ENCODE measurements at regions not wholly inside any gene's neighbourhood (a gene's known extent, or its start where the extent isn't known, plus 50 kb on each side); places are given as distances from the start of the nearest gene placed in this dataset.

DNA sequence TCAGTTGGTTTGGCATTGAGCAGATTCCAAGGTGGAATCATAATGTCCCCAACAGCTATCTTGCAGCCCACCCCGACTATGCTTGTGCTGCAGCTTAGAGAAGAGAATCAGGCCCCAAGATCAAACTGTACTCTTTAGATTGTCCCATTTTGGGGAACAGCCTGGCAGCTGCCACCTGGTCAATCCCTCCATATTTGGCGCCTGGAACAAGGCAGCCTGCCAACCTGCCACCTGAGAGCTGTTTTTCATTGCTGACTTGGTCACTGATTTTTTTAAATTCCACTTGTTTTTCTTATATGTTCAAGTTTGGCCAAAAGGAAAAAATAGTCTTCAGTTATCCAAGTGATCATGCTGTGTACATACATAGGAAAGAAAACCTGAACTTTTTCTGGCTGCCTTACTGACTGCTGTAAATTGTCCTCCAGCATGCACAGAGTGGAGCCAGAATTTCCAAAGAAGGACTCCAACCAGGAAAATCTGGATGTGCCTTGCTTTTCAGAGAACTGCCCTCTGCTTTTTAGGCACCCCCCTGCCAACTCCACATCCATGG is 504.2 kb downstream of the ENC1 start:
- DNase-seq = no peak

DNA sequence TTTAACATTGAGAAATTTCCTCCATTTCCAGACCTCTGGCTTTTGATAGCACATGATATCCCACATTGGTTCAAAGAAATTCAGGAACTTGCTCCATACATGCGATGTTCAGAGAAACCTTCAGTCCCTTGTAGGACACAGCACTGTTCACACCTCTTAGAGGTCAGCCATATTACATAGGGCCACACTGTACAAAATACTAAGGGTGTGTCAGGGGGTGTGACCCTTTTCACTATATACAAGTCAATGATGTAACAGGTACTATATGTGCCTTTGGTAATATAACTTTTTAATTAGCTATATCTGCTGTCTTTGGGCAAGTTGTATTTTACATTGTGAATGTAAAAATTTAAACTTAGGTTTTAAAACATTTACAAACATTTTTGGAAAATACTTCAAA is 505.5 kb downstream of the ENC1 start:
- no peak for DNase-seq

DNA sequence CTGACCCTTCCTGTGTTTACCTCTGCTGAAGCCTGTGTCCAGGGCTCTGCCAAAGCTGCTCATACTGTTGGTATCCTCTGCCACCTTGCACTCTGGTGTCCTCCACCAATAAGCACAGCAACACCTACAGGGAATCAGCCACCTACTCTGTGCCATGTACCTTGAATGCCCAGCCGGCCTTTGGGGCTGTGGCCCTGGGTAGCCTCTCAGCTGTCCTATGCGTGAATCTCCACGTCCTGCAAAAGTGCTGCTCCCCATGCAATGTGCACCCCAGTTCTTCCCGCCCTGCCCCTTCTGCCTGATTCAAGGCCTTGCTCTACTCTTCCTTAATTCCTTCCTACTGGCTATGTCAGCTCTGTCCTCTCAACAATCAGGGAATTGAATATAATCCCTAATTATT is 506.5 kb downstream of the ARHGEF28 start:
- no peak for DNase-seq

DNA sequence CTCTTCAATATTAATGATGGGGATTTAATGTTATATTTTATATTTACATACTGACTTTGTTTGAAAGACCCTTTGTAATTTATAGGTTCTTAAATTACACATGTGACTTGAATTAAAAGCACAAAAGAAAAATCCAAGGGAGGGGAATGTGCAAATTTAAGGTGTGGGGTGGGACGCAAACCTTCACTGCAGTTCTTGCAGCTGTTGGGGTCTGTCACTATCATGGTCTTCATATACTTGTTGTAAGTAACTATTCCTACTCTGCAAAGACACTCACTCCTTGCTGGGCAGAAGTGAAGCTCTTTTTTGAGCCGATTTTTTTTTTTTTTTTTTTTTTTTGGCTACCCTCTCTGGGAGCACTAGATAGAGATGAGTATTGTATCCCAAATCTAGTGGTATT is 505.3 kb downstream of the ARHGEF28 start:
- no peak for DNase-seq

GRCh38 chr5:74130155-74130897 is 504.3 kb downstream of the ARHGEF28 start:
- DNase-seq = no peak

DNA sequence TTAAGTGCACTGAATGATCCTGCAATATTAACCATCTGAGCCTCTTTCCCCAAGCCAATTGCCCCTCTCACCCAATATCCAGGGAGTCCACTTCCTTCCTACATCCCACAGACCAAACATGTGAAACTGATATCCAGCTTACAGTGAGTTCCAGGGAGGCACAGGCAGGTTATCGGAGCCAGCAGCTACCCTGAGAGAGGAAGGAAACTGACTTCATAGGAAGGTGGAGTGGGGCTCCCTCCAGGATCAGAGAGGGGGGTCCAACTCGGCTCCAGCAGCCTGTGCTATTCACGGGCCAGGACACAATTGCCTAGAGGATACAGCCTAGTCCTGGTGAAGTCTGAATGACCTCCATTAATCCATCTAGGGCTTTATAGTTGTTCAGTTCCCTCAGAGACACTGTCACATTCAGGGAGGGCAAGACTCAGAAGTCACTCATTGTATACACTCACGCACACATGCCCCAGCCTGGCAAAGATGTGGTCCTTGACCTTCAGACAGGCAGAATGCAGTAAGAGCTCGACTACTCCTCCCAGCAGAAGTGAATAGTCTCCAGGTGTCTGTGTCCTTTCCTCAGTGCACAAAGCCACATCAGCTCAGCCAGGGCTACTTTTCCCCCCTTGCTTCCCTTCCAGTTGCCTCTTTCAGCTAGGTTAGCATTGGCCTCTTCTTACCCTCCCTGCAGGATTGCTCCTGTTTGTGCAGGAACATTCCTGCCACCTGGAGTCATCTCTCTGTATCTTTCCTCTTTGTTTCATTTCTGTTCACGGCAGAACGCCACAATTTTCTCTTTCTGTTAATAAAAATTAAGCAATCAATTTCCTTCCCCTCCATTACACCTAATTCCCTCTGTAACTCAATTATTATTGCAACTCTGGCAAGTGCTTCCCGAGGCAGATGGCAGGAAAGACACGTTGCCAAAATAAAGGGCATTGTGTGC is 501.7 kb downstream of the ARHGEF28 start:
- DNase-seq = peak; percentile 71

GRCh38 chr5:74126294-74126693 is 500.3 kb downstream of the ARHGEF28 start:
- DNase-seq = no peak

DNA sequence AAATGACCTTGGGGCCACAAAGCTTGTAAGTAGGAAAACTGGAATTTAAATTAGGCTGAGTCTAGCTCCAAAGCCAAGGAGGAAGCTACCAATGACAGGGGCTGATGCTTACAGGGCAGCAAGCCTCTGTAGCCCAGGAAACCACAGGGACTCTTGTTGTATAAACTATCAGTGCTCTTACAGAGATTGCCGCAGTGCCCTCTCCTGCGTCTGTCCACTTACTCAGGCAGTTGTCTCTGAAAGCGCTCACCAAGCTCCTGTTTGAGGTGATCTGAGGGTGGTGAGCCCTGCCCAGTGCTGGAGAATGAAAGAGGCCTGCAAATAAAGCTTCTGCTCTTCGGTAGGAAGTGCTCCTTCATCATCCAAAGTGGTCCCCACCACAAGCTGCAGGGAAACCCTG is 498.8 kb downstream of the ARHGEF28 start:
- peak; percentile 52 for DNase-seq

- peak; percentile 12 for DNase-seq
Observed at GRCh38 chr5:74123929-74124328, 497.9 kb downstream of the ARHGEF28 start.

DNA sequence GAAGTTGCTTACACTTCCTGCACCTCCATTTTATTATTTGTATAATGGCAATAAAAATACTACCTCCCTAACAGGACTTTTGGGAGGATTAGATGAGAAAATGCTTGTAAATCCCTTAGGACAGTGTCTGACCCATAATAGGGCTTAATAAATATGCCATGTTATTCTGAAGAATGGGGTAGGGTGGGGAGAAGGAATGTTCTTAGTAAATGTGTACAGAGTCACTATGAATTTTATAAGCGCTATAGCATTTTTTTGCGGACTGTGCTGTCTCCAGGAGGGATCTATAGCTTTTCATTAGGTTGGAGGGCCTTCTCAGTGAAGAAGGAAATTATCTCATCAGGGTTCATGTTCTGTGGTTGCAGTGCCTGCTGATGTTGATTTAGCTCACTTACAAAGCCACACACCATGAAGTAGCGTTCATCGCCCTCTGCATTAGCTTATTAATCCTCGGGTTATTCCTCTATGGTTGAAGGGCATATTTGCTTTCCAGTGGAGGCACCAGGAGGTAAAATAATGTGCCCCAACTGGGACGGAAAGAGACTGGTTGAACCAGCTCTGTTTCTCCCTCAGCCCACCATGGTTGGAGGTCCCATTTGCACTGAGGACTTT is 497.1 kb downstream of the ARHGEF28 start:
- peak; percentile 91 for DNase-seq

GRCh38 chr5:74122175-74122574 is 496.2 kb downstream of the ARHGEF28 start:
- DNase-seq = no peak

- no peak for DNase-seq
Observed at GRCh38 chr5:74120585-74120984, 494.6 kb downstream of the ARHGEF28 start.

GRCh38 chr5:74118071-74118470 is 492.1 kb downstream of the ARHGEF28 start:
- DNase-seq = no peak

- DNase-seq = no peak
Observed at GRCh38 chr5:74116984-74117383, 491.0 kb downstream of the ARHGEF28 start.

- DNase-seq = no peak
Observed at GRCh38 chr5:74116266-74116665, 490.3 kb downstream of the ARHGEF28 start.

GRCh38 chr5:74113927-74114326 is 487.9 kb downstream of the ARHGEF28 start:
- no peak for DNase-seq

DNA sequence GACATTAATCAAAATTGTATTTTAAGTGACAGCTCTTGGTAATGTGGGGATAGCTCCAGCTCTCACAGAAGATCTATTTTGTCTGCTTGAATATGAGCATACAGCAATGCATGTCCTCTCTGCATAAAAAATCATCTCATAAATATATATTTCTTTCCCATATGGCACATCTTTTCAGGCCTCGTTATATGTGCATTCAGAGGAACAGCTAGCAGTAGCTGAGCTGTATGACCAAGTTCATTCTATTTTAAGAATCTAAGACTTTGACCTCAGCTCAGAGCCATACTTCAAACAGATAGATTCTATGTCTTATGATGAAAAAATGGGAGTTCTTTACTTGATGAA is 487.2 kb downstream of the ARHGEF28 start:
- DNase-seq = no peak

- no peak for DNase-seq
Observed at GRCh38 chr5:74112372-74113195, 486.6 kb downstream of the ARHGEF28 start.

DNA sequence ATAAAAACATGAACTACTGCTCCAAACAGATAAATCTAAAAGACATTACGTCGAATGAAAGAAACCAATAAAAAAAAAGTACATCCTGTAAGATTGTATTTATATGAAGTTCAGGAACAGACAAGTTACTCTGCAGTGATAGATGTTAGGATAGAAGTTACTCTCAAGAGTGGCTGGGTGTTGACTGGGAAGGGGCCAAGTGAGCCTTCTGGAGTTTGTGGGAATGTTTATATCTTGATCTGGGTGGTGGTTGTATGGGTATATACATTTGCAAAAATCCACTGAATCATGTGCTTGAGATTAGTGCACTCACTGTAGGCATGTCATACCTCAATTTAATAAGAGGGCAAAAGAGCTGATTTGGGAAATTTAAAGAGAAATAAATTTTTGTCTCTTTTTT is 485.8 kb downstream of the ARHGEF28 start:
- no peak for DNase-seq

- DNase-seq = no peak
Observed at GRCh38 chr5:74109344-74109743, 483.3 kb downstream of the ARHGEF28 start.

- no peak for DNase-seq
Observed at GRCh38 chr5:74107899-74108298, 481.9 kb downstream of the ARHGEF28 start.

DNA sequence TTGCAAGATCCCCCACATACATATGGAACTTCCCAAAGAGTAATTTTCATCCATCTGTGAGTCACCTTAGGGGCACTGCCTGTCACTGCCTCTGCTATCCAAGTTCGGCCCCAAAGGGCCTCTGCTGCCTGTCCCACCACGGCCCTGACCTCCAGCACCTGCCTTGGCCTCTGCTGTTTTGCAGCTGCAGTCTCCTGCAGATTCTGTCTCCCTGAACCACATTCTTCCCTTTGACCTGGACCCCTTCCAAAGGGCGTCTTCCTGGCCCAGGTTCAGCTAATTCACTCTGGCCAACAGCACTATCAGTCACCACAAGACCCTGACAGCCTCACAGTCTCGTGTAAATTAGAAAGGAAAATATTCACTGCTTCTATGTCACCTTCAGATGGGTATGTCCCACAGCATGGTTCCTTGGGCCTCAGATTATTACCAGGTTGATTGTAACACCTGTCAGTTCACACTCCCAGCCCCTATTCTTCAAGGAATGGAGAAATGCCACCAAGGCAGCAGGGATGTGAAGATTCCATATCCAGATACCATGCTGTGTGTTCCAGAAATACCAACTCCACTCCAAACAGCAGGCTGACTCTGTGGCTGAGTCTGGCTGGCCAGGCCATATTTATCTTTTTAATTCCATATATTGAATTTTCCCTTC is 479.3 kb downstream of the ARHGEF28 start:
- DNase-seq = no peak

Measured in DMS53 (cell line).